Kidney (tissue), 13 donors: ENCODE measurements at regions not wholly inside any gene's neighbourhood (a gene's known extent, or its start where the extent isn't known, plus 50 kb on each side); places are given as distances from the start of the nearest gene placed in this dataset.

Experiments
- DNase-seq, 5 donors: peaks; one replicate each; pipeline ENCODE4 v3.0.0-alpha.2; 2013 to 2020
- FAIRE-seq: peaks from 2 replicates; lab custom pipeline; 2012; peaks lifted over from hg19 to GRCh38; lab: Jason Lieb, UNC
- H3K27ac ChIP-seq, 2 donors: one replicate each; pipeline ENCODE4 v1.7.0; 2013; ENCODE audit warnings: low read depth in 2 of 2, low read length in 2 of 2, inconsistent platforms in 1 of 2
- H3K27me3 ChIP-seq: one replicate; pipeline ENCODE4 v1.7.1; 2013; ENCODE audit warnings: low read length, inconsistent platforms; ENCODE audit not compliant: control insufficient read depth, insufficient read depth
- H3K36me3 ChIP-seq, 3 donors: one replicate each; pipeline versions ENCODE4 v1.7.0 to v1.7.1; 2013; ENCODE audit warnings: low read length in 3 of 3, control low read depth in 1 of 3, inconsistent platforms in 1 of 3; ENCODE audit not compliant: insufficient read depth in 3 of 3, control insufficient read depth in 2 of 3
- H3K4me1 ChIP-seq, 3 donors: one replicate each; pipeline versions ENCODE4 v1.7.0 to v1.7.1; 2013; ENCODE audit warnings: low read length in 3 of 3, inconsistent platforms in 1 of 3, low read depth in 1 of 3; ENCODE audit not compliant: control insufficient read depth in 2 of 3, insufficient read depth in 2 of 3
- H3K4me3 ChIP-seq, 3 donors: one replicate each; pipeline versions ENCODE4 v1.7.0 to v1.8.1; 2013; ENCODE audit warnings: low read length in 3 of 3, control low read depth in 1 of 3, inconsistent platforms in 1 of 3
- H3K9ac ChIP-seq, 3 donors: one replicate each; pipeline versions ENCODE4 v1.7.0 to v1.7.1; 2013; ENCODE audit warnings: low read length in 3 of 3, control low read depth in 1 of 3, inconsistent platforms in 1 of 3
- H3K9me3 ChIP-seq, 3 donors: one replicate each; pipeline versions ENCODE4 v1.7.0 to v1.7.1; 2013; ENCODE audit warnings: low read length in 3 of 3, control low read depth in 1 of 3, inconsistent platforms in 1 of 3; ENCODE audit not compliant: control insufficient read depth in 2 of 3, insufficient read depth in 1 of 3
- CTCF ChIP-seq: IDR thresholded peaks from 3 replicates; pipeline ENCODE4 v1.5.1; 2012; ENCODE audit warnings: mild to moderate bottlenecking, moderate library complexity, borderline replicate concordance; ENCODE audit not compliant: insufficient read depth; ENCODE audit errors: extremely low read depth
- intact Hi-C: fragments of 100-400 bp; cut with DNase I; formaldehyde crosslinking; loops from one replicate; pipeline ENCODE4 v1.11.1; 2022
- donor health status: control.
- donor health status: control.
- donor health status: control.
- donor health status: control.
- donor health status: control.
- donor health status: DM: yes; HTN: yes; CAD: no.
- donor health status: Normal renal cell carcinoma (clear cell type).

- no peak overlapping the region for H3K4me3 ChIP-seq
- TF ChIP-seq CTCF = no peak
- H3K36me3 ChIP-seq = no peaks in the 10 kb centered on the region
- DNase-seq (no peak), FAIRE-seq (no peak)
- H3K27ac ChIP-seq = no peak overlapping the region
- intact Hi-C loops = no loop called here
- H3K9me3 ChIP-seq = peaks cover 0 to 9% (median 0%) of the 10 kb centered on the region in 3 donors
- no peak overlapping the region for H3K9ac ChIP-seq
- H3K4me1 ChIP-seq = no peaks in the 10 kb centered on the region
- H3K27me3 ChIP-seq = no peaks in the 10 kb centered on the region
Measured at GRCh38 chr19:30932854-30933253, 416.4 kb downstream of the TSHZ3 start.

DNA sequence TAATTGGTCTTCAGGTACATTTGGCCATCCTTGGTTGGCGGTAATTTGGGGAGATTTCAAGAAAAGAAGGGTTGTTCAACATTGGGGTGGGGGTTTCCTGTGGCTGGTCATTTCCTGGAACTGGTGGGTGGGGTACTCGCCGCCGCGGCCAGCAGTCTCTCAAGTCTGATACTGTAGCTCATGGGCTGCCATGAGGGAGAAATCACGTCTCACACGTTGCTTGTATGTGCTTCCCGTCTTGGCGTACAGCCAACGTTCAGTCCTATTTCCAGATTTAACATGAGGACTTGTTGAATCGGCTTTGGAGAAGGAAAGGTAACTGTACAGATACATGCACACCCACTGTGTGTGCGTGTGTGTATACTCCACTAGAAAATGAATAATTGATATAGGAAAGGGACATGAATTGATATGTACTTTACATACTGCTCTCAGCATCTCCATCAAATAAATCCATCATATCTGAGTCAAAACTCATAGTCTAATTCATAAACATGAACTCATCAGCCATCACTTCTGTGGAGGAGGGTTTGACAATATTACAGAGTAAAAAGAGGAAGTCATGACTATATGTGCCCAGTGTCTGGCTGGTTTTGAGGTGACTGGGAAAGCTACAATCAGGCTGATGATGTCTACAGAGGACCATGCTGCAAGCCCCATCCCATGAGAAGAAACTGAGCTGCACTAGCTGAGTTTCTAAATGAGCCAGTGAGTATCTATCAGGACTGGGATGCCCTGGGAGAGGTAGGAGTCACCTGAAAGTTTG is 418.1 kb downstream of the TSHZ3 start:
- intact Hi-C loops = no loop called here
- FAIRE-seq (no peak), DNase-seq (no peak)
- Histone ChIP-seq H3K36me3 (no peaks in the 10 kb centered on the region), H3K4me1 (no peaks in the 10 kb centered on the region), H3K9ac (no peak overlapping the region), H3K27me3 (no peaks in the 10 kb centered on the region), H3K9me3 (peaks cover 0 to 12% (median 0%) of the 10 kb centered on the region in 3 donors), H3K27ac (no peak overlapping the region), H3K4me3 (no peak overlapping the region)
- TF ChIP-seq CTCF = no peak

- Histone ChIP-seq H3K4me3 (no peak overlapping the region), H3K36me3 (no peaks in the 10 kb centered on the region), H3K27ac (no peak overlapping the region), H3K4me1 (no peaks in the 10 kb centered on the region), H3K9ac (no peak overlapping the region), H3K27me3 (no peaks in the 10 kb centered on the region), H3K9me3 (peaks cover 0 to 12% (median 0%) of the 10 kb centered on the region in 3 donors)
- intact Hi-C loops = no loop called here
- DNase-seq (no peak), FAIRE-seq (no peak)
- TF ChIP-seq CTCF = no peak
Measured at GRCh38 chr19:30927705-30928104, 421.5 kb downstream of the TSHZ3 start.
